GM19023 (cell line): ENCODE measurements at regions not wholly inside any gene's neighbourhood (a gene's known extent, or its start where the extent isn't known, plus 50 kb on each side); places are given as distances from the start of the nearest gene placed in this dataset.
"Not testable (repeated sequence)": the region's sequence is repeated elsewhere in the genome, so short reads cannot be mapped to it uniquely, and the experiment has no call there.

Experiments used
- ATAC-seq: cut with Tn5 transposase; IDR thresholded peaks from one replicate; pipeline ENCODE4 v1.9.1; 2021; ENCODE audit warnings: mild to moderate bottlenecking, moderate library complexity; ENCODE audit not compliant: unreplicated experiment

- no peak for ATAC-seq
Measured at GRCh38 chr2:101610750-101611315, 86.7 kb upstream of the MAP4K4 start.

GRCh38 chr2:101609433-101609832 is 88.1 kb upstream of the MAP4K4 start:
- no peak for ATAC-seq

- ATAC-seq, result no peak
Measured at GRCh38 chr2:101608408-101609310, 88.8 kb upstream of the MAP4K4 start.

- ATAC-seq, result no peak
Measured at GRCh38 chr2:101597347-101597944, 100.1 kb upstream of the MAP4K4 start.

GRCh38 chr2:101596333-101596732 is 101.2 kb upstream of the MAP4K4 start:
- no peak for ATAC-seq

GRCh38 chr2:101587251-101587650 is 110.3 kb upstream of the MAP4K4 start:
- no peak for ATAC-seq

GRCh38 chr2:101583861-101584260 is 108.9 kb upstream of the RFX8 start:
- ATAC-seq, result no peak

GRCh38 chr2:101581675-101582299 is 106.9 kb upstream of the RFX8 start:
- ATAC-seq, result no peak

- ATAC-seq, result no peak
Measured at GRCh38 chr2:101580528-101580927, 105.6 kb upstream of the RFX8 start.

GRCh38 chr2:101578671-101579070 is 103.8 kb upstream of the RFX8 start:
- ATAC-seq, result no peak

GRCh38 chr2:101578135-101578534 is 103.2 kb upstream of the RFX8 start:
- not testable (repeated sequence) for ATAC-seq

GRCh38 chr2:101577173-101577572 is 102.3 kb upstream of the RFX8 start:
- ATAC-seq, result no peak

- no peak for ATAC-seq
Measured at GRCh38 chr2:101574622-101575021, 99.7 kb upstream of the RFX8 start.

- ATAC-seq, result no peak
Measured at GRCh38 chr2:101571951-101572350, 97.0 kb upstream of the RFX8 start.

GRCh38 chr2:101569886-101570520 is 95.1 kb upstream of the RFX8 start:
- no peak for ATAC-seq

- ATAC-seq, result no peak
Measured at GRCh38 chr2:101568969-101569368, 94.1 kb upstream of the RFX8 start.

GRCh38 chr2:101566632-101567228 is 91.8 kb upstream of the RFX8 start:
- no peak for ATAC-seq

- no peak for ATAC-seq
Measured at GRCh38 chr2:101563849-101564248, 88.9 kb upstream of the RFX8 start.

GRCh38 chr2:101560780-101561315 is 85.9 kb upstream of the RFX8 start:
- ATAC-seq, result no peak

- no peak for ATAC-seq
Measured at GRCh38 chr2:101559551-101559950, 84.6 kb upstream of the RFX8 start.
